ACC112 (cell line): ENCODE measurements at regions not wholly inside any gene's neighbourhood (a gene's known extent, or its start where the extent isn't known, plus 50 kb on each side); places are given as distances from the start of the nearest gene placed in this dataset.

ENCODE experiments used
- H2AFZ ChIP-seq: fragments of 200-600 bp; sonication (generic); one replicate; pipeline ENCODE4 v1.6.0; 2017; ENCODE audit warnings: antibody characterized with exemption, low read length; ENCODE audit not compliant: unreplicated experiment
- H3K27ac ChIP-seq: fragments of 200-600 bp; sonication (generic); 2 replicates; pipeline ENCODE4 v1.5.1; 2014; ENCODE audit warnings: low read depth, mild to moderate bottlenecking, antibody characterized with exemption, low read length, moderate library complexity
- H3K27me3 ChIP-seq: fragments of 200-600 bp; sonication (generic); 2 replicates; pipeline ENCODE4 v1.6.1; 2014; ENCODE audit warnings: mild to moderate bottlenecking, antibody characterized with exemption, low read length, moderate library complexity, mixed read lengths; ENCODE audit not compliant: insufficient read depth
- H3K36me3 ChIP-seq: fragments of 200-600 bp; sonication (generic); 2 replicates; pipeline ENCODE4 v1.6.1; 2016; ENCODE audit warnings: mild to moderate bottlenecking, antibody characterized with exemption, low read length, moderate library complexity, mixed read lengths; ENCODE audit not compliant: insufficient read depth
- H3K4me1 ChIP-seq: fragments of 200-600 bp; sonication (generic); one replicate; pipeline ENCODE4 v1.6.1; 2016; ENCODE audit warnings: low read length, mixed read lengths; ENCODE audit not compliant: insufficient read depth, unreplicated experiment, control insufficient read depth
- H3K4me3 ChIP-seq: fragments of 200-600 bp; sonication (generic); 2 replicates; pipeline ENCODE4 v1.5.1; 2014; ENCODE audit warnings: mild to moderate bottlenecking, low read depth, low read length
- H3K79me2 ChIP-seq: fragments of 200-600 bp; sonication (generic); one replicate; pipeline ENCODE4 v1.6.0; 2016; ENCODE audit warnings: low read length; ENCODE audit not compliant: control insufficient read depth, unreplicated experiment, insufficient read depth

DNA sequence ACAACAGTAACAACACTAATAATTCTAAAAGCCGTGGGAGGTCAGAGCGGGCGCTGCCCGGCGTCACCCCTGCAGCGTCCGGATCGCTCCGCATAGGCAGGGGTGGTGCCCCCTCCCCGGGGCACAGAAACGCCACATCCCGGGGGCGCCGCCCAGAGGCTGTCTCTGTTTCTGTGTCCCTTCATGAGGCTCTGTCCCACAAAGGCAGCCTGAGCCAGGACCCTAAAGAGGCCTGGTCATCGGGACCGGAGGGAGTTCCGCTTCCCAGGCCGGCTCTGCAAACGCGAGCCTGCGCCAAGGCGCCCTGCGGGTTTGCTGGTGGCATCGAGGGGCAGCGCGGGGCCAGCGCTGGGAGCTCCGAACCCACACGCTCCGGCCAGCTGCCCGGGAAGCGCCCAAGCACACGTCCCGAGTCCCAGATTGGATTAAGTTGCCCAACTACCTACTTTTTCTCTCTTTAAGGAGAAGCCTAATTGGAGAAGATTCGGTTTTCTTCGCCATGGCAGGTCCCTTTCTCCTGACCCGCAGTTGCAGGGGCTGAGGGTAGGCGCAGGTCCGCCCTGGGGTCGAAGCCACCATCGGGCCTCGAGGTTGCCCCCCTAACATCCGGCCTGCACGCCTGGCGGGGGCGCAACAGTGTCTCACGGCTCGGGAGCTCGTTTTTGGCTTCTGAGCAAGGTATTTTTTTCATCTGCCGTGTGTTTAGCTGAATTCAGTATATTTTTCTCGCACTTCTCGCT is 421.7 kb downstream of the VRK1 start:
- Histone ChIP-seq H3K27ac (no peak overlapping the region), H3K4me1 (no peaks in the 10 kb centered on the region), H3K27me3 (peaks cover 7% of the 10 kb centered on the region; the same call in 1 of the 2 replicates), H2AFZ (no peak overlapping the region), H3K4me3 (no peak overlapping the region), H3K36me3 (no peaks in the 10 kb centered on the region), H3K79me2 (no peaks in the 10 kb centered on the region)

DNA sequence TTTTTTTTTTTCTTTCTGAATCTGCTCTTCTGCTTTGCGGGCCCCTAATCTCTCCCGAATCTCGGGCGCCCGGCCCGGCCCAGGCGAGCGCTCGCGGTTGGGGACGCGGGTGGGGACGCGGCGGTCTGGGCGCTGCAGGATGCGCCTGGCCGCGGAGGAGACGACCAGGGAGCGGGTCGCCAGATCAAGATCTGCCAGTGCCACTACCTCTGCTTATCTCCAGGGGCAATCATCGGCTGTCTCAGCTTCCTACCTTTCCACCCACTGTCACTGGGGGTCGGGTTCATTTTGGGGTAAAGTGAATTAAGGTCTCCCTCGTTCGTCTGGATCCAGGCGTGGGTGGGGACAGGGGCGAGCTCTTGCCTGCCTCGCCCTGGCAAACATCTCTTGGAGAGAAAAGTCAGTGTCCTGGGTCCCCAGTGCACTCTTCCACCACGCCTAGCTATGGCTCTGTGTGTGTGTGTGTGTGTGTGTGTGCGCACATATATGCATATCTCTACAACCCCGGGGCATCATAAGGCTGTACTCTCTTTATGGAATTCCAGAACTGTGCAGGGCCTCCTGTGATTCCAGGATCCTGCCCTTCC is 422.3 kb downstream of the VRK1 start:
- Histone ChIP-seq H3K4me1 (no peaks in the 10 kb centered on the region), H3K79me2 (no peaks in the 10 kb centered on the region), H2AFZ (no peak overlapping the region), H3K4me3 (no peak overlapping the region), H3K27me3 (peaks cover 7% of the 10 kb centered on the region; the same call in 1 of the 2 replicates), H3K27ac (no peak overlapping the region), H3K36me3 (no peaks in the 10 kb centered on the region)

DNA sequence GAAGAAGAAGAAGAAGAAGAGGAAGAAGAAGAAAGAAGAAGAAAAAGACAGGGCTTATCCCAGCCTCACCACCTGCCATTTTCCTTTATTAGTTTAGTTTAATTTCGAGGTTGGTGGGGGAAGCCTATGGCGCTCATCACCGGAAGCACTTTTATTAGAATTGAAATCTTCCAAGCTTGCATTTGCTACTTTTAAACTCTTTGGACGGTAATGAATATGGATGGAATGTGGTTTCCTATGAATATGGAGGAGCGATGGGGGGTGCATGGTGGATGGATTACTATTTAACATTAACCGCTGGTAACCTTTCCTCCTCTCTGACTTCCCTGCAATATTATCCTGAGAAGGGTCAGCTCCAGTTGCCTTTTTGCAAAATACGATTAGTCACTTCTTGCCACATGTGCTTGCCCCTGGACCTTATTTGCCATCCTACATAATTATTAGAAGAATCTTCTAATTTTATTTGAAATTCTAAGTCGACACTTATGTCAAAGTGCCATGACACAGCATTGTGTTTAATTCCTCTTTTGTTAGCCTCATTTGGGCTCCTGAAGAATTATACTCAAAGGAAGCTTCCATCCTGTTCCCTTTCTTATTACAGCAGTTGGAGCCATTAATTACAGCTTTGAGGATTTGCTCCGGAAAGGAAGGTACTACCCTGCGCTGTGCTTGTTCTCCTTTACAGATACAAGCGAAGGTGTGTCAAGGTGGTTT is 424.5 kb downstream of the VRK1 start:
- no peaks in the 10 kb centered on the region for H3K4me1 ChIP-seq
- no peak overlapping the region for H3K4me3 ChIP-seq
- peaks cover 7% of the 10 kb centered on the region; the same call in 1 of the 2 replicates for H3K27me3 ChIP-seq
- no peaks in the 10 kb centered on the region for H3K36me3 ChIP-seq
- no peak overlapping the region for H3K27ac ChIP-seq
- no peak overlapping the region for H2AFZ ChIP-seq
- H3K79me2 ChIP-seq = no peaks in the 10 kb centered on the region

DNA sequence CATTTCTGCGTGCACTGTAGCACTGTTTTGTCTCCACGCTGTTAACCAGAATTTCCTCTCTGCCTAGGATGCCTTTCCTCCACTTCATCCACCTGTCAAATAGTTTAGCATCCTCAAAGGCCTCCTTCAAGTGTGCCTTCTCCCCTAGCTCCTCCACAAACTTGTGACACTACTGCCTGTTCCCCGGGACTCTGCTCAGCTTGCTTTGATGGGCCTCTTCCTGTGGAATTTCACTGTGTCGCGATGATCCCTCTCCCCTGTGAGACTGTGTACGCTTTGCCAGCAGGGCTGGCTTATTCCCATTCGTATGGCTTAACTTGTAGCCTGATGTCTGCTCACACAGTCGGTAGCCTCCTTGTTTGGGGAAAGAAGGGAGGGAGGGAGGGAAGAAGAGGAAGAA is 426.8 kb downstream of the VRK1 start:
- no peak overlapping the region for H3K4me3 ChIP-seq
- no peaks in the 10 kb centered on the region for H3K36me3 ChIP-seq
- no peak overlapping the region for H2AFZ ChIP-seq
- no peaks in the 10 kb centered on the region for H3K79me2 ChIP-seq
- H3K27ac ChIP-seq = no peak overlapping the region
- H3K4me1 ChIP-seq = no peaks in the 10 kb centered on the region
- H3K27me3 ChIP-seq = peaks cover 3% of the 10 kb centered on the region; the same call in 1 of the 2 replicates

DNA sequence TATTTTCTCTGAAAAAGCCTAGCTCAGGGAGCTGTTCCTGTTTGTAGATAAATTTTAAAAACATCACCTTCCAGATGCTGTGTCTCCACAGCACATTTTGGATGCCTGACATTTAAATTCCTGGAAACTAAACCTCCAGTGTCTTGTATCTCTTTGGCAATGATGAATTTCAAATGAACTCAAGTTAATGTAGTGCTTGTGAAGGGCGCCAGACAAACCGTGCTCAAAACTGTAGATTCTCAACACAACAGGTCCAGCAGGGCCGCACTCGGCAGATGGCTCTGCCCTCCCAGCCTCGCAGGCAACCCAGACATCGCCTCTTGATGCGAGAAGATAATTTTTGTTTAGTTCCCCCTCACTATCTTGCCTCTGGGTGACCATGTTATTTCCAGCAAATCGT is 432.9 kb downstream of the VRK1 start:
- Histone ChIP-seq H3K27ac (no peak overlapping the region), H3K4me1 (no peaks in the 10 kb centered on the region), H2AFZ (no peak overlapping the region), H3K27me3 (no peaks in the 10 kb centered on the region), H3K4me3 (no peak overlapping the region), H3K36me3 (no peaks in the 10 kb centered on the region), H3K79me2 (no peaks in the 10 kb centered on the region)

DNA sequence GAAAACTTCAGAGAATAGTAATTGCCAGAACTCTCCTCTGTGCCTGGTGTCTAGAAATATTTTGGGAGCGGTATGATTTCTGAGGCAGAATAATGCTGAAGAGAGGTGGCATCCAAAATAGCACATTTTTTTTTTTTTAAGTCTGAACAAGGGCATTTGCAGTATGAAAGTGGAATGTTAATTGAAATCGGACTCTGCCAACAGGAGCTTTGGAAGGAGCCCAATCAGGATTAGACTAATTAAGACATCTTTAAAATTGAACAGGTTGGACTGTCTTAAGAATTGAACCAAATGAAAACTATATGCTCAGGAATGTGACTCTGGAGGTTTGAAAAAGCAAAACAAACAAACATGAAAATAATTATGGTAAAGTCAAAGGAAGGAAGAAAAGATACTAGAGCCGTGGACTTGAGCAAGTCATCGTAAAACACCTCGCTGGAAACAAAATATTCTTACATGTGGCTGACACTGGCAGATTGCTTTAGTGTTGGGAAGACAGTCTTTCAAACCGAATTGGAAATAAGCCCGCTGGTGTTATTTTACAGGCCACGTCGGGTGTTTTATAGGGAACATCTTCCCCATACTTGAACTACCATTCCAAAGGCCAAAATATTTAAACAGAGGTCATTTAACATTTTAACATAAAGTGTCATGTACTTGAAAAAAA is 436.3 kb downstream of the VRK1 start:
- Histone ChIP-seq H3K4me3 (no peak overlapping the region), H3K36me3 (no peaks in the 10 kb centered on the region), H2AFZ (no peak overlapping the region), H3K27ac (no peak overlapping the region), H3K27me3 (no peaks in the 10 kb centered on the region), H3K4me1 (no peaks in the 10 kb centered on the region), H3K79me2 (no peaks in the 10 kb centered on the region)

DNA sequence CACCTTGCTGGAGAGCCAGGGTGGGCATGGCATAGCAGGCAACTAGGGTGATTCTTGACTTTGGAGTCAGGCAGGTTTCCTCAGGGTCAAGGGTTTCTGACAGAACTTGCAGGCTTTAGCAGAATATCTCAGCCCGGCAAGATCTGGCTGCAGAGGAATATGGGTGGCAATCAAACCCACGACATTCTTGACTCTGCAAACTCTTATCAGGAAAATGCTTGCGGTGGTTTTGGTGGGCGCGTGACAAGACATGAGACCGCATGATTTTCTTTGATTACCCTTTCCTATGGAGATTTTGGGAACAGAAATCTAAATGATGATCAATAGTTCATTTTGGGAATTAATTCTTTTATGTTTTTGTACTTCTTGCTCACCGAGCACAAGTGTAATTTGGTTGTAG is 449.5 kb downstream of the VRK1 start:
- H3K36me3 ChIP-seq = no peaks in the 10 kb centered on the region
- no peaks in the 10 kb centered on the region for H3K79me2 ChIP-seq
- no peak overlapping the region for H2AFZ ChIP-seq
- no peaks in the 10 kb centered on the region for H3K27me3 ChIP-seq
- no peak overlapping the region for H3K27ac ChIP-seq
- no peaks in the 10 kb centered on the region for H3K4me1 ChIP-seq
- no peak overlapping the region for H3K4me3 ChIP-seq

DNA sequence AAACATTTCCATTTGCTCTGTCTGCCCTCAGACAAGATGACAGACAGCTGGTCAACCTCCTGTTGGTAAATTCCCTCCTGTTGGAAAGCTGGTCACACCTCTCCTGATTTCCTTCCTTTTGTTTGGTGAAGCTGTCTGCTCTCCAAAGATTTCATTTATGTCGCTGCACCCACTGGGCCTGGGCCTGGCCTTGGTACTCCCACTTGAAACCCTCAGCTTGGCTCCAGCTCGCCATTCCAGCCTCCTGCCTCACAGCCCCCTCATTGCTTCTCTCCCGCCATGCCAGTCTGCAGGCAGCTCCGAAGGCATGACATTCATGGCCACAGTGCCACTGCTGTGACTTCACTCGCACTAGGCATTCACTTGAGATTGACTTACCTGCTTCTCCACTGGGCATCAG is 451.8 kb downstream of the VRK1 start:
- H3K36me3 ChIP-seq = no peaks in the 10 kb centered on the region
- H3K79me2 ChIP-seq = no peaks in the 10 kb centered on the region
- no peak overlapping the region for H2AFZ ChIP-seq
- H3K27me3 ChIP-seq = no peaks in the 10 kb centered on the region
- no peak overlapping the region for H3K27ac ChIP-seq
- H3K4me1 ChIP-seq = no peaks in the 10 kb centered on the region
- H3K4me3 ChIP-seq = no peak overlapping the region

DNA sequence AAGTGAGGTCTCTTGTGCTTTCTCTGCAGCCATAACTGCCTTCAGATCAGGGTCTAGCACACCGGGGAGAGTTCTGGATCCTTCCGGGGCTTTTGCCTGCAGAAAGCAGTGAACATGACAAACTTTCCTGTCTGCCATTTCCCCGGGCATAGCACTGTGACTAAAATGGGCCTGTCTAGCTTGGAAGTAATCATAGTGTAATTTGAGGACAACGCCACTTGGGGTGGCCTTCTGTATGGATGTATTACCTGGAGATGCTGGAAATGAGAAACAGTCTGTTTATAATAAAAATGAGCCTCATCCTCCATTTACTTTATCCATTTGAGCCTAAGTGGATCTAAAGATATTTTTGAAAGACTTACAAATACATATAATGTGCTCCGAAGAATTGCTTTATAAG is 453.7 kb downstream of the VRK1 start:
- H3K27me3 ChIP-seq = no peaks in the 10 kb centered on the region
- no peak overlapping the region for H3K4me3 ChIP-seq
- H3K79me2 ChIP-seq = no peaks in the 10 kb centered on the region
- H2AFZ ChIP-seq = no peak overlapping the region
- no peaks in the 10 kb centered on the region for H3K36me3 ChIP-seq
- no peak overlapping the region for H3K27ac ChIP-seq
- no peaks in the 10 kb centered on the region for H3K4me1 ChIP-seq

DNA sequence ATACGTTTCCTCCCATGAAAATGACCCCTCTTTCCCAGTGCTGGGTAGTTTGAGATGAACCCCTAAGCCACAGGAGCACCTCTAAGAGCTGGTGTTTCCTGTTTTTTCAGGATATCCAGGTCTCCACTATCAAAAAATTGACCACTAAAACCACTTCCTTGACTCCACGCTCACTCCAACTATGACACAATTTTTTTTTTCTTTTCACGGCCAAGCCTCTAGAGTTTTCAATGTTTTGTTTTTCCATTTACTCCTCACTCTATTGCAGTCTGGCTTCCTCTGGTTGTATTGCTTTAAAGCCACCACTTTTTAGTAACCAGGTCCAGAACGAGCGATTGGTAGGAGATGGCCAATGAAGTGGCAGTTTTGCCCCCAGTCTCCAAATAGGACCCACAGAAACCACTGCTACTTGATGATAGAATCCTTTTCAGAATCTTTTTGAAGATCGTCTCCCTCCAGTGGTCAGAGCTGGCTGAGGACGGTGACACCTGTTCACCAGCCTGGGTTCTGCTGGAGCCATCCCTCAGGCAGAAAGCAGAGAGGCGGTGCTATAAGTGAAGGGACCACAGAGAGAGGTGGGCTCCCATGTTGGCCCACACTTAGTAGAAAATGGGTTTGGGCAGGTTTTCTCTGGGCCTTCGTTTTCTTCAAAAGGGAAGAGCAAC is 454.4 kb downstream of the VRK1 start:
- no peaks in the 10 kb centered on the region for H3K79me2 ChIP-seq
- no peaks in the 10 kb centered on the region for H3K36me3 ChIP-seq
- no peak overlapping the region for H2AFZ ChIP-seq
- no peaks in the 10 kb centered on the region for H3K4me1 ChIP-seq
- no peak overlapping the region for H3K27ac ChIP-seq
- H3K27me3 ChIP-seq = no peaks in the 10 kb centered on the region
- no peak overlapping the region for H3K4me3 ChIP-seq
